Transverse colon (tissue), 4 donors: ENCODE measurements at regions not wholly inside any gene's neighbourhood (a gene's known extent, or its start where the extent isn't known, plus 50 kb on each side); places are given as distances from the start of the nearest gene placed in this dataset.

Source experiments
- DNase-seq: peaks from one replicate; pipeline ENCODE4 v3.0.0-alpha.2; 2019
- H3K27ac ChIP-seq, 4 donors: fragments of 200-600 bp; sonication (generic); 2 replicates each; pipeline ENCODE4 v1.5.1; 2016 to 2018; ENCODE audit warnings: inconsistent platforms in 4 of 4
- H3K27me3 ChIP-seq: fragments of 200-600 bp; sonication (generic); 2 replicates; pipeline ENCODE4 v1.5.1; 2017; ENCODE audit warnings: inconsistent platforms
- H3K36me3 ChIP-seq, 4 donors: fragments of 200-600 bp; sonication (generic); 2 replicates each; pipeline ENCODE4 v1.5.1; 2017 to 2019; ENCODE audit warnings: inconsistent platforms in 4 of 4
- H3K4me1 ChIP-seq, 4 donors: fragments of 200-600 bp; sonication (generic); 2 replicates each; pipeline ENCODE4 v1.5.1; 2017 to 2020; ENCODE audit warnings: inconsistent platforms in 4 of 4
- H3K4me3 ChIP-seq, 4 donors: fragments of 200-600 bp; sonication (generic); 1 replicate in 1 of 4; 2 replicates in 3 of 4; pipeline versions ENCODE4 v1.5.1 to v1.6.1; 2017 to 2019; ENCODE audit warnings: inconsistent platforms in 4 of 4
- H3K9me3 ChIP-seq, 2 donors: fragments of 200-600 bp; sonication (generic); 2 replicates each; pipeline ENCODE4 v1.5.1; 2017 to 2019; ENCODE audit warnings: inconsistent platforms in 2 of 2
- CTCF ChIP-seq, 5 experiments: fragments of 200-600 bp in 3 of 5; fragments of 450-650 bp in 2 of 5; sonication (generic) in 3 of 5; IDR thresholded peaks; 1 replicate in 2 of 5; 2 replicates in 3 of 5; pipeline ENCODE4 v1.5.1; 2016 to 2017; ENCODE audit warnings: antibody characterized with exemption in 5 of 5, inconsistent platforms in 3 of 5, mild to moderate bottlenecking in 2 of 5, moderate library complexity in 1 of 5
- EP300 ChIP-seq: sonication (generic); formaldehyde crosslinking; IDR thresholded peaks from one replicate; pipeline ENCODE4 v1.6.1; 2017; ENCODE audit warnings: antibody characterized with exemption, low read depth
- POLR2A ChIP-seq: fragments of 450-650 bp; IDR thresholded peaks from one replicate; pipeline ENCODE4 v1.6.1; 2016; ENCODE audit warnings: antibody characterized with exemption, mild to moderate bottlenecking, moderate library complexity
- POLR2AphosphoS5 ChIP-seq, 3 donors: sonication (generic); formaldehyde crosslinking; IDR thresholded peaks; one replicate each; pipeline ENCODE4 v1.6.1; 2016; ENCODE audit warnings: antibody characterized with exemption in 3 of 3
- WGBS, 2 donors: methylation state at CpG; one replicate each; pipeline ENCODE4 v1.1.5; 2018; ENCODE audit warnings: low coverage in 1 of 2; 5-methylcytosine and 5-hydroxymethylcytosine counted together
- in situ Hi-C, 4 donors: fragments of 200-750 bp; cut with MboI; loops; one replicate each; pipeline versions ENCODE4 v1.15.0 to v1.15.1; 2017; ENCODE audit warnings: low sequenced_read_pairs in 3 of 4, low pct_ligation_motif_present in 1 of 4, low pct_unique_long_range_greater_than_20kb in 1 of 4
- intact Hi-C: fragments of 100-400 bp; cut with DNase I; formaldehyde crosslinking; loops from one replicate; pipeline ENCODE4 v1.15.1; 2023; ENCODE audit warnings: low total_unique reads

GRCh38 chr12:77613411-77613810 is 217.3 kb upstream of the NAV3 start:
- 80 to 83% methylated on average over 4 of the region's 4 CpGs for WGBS, 2 donors

GRCh38 chr12:77610446-77610845 is 220.2 kb upstream of the NAV3 start:
- Histone ChIP-seq H3K36me3 (no peaks in the 10 kb centered on the region), H3K27ac (no peak overlapping the region), H3K4me1 (no peaks in the 10 kb centered on the region), H3K27me3 (no peaks in the 10 kb centered on the region), H3K4me3 (no peak overlapping the region), H3K9me3 (no peaks in the 10 kb centered on the region)
- intact Hi-C loops (no loop called here), in situ Hi-C loops (no loop called here)
- TF ChIP-seq POLR2A = no peak
- no peak for TF ChIP-seq EP300
- no peak for DNase-seq
- 62% methylated on average over 2 of the region's 2 CpGs; no CpG with 5 or more reads in 1 of the 2 donors for WGBS, 2 donors

More at GRCh38 chr12:77613411-77613810, 217.3 kb upstream of the NAV3 start:
- in situ Hi-C loops = no loop called here
- Histone ChIP-seq H3K4me1 (no peaks in the 10 kb centered on the region), H3K9me3 (no peaks in the 10 kb centered on the region), H3K36me3 (no peaks in the 10 kb centered on the region), H3K4me3 (no peak overlapping the region), H3K27ac (no peak overlapping the region), H3K27me3 (no peaks in the 10 kb centered on the region)
- no peak for DNase-seq
- TF ChIP-seq CTCF (IDR thresholded peaks at IDR 0.05) = no peak
- no peak for TF ChIP-seq EP300
- no peak for TF ChIP-seq POLR2AphosphoS5 (IDR thresholded peaks at IDR 0.05)
- TF ChIP-seq POLR2A = no peak
- intact Hi-C loops = no loop called here

GRCh38 chr12:77609016-77609415 is 221.7 kb upstream of the NAV3 start:
- DNase-seq = no peak
- in situ Hi-C loops (no loop called here), intact Hi-C loops (no loop called here)
- H3K4me1 ChIP-seq = no peaks in the 10 kb centered on the region
- no peak overlapping the region for H3K4me3 ChIP-seq
- H3K36me3 ChIP-seq = no peaks in the 10 kb centered on the region
- H3K27me3 ChIP-seq = no peaks in the 10 kb centered on the region
- no peaks in the 10 kb centered on the region for H3K9me3 ChIP-seq
- whole genome bisulfite sequencing, 2 donors = 76 to 85% methylated on average over 2 of the region's 2 CpGs
- TF ChIP-seq POLR2A = no peak
- no peak for TF ChIP-seq EP300
- TF ChIP-seq POLR2AphosphoS5 (IDR thresholded peaks at IDR 0.05) = no peak
- no peak for TF ChIP-seq CTCF (IDR thresholded peaks at IDR 0.05)
- H3K27ac ChIP-seq = no peak overlapping the region

DNA sequence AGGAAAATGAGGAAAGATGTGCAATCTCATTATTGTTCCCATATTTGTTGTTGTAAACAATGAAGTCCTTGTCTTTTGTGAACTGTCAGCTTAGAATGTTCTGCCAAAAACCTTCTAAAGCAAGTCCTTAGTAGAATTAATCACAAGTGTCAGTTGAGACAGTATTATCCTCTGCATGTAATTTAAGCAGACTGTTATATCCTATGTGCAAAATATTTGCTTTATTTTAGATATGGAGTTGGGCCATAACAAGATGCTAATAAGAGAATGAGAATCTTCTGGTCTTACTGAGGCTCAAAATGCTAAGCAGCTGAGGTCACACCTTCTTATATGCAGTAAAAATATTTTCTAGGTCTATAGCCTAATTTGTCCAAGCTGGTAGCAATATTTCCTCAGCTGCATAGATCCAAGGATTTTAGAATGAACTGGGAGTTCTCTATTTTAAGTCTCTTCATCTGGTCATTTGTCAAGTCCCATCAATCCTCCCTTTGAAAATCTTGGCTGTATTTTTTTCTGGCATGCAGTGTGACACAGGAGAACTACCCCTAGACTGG is 222.3 kb upstream of the NAV3 start:
- Histone ChIP-seq H3K9me3 (no peaks in the 10 kb centered on the region), H3K4me3 (no peak overlapping the region), H3K4me1 (no peaks in the 10 kb centered on the region), H3K27ac (no peak overlapping the region), H3K27me3 (no peaks in the 10 kb centered on the region), H3K36me3 (no peaks in the 10 kb centered on the region)
- TF ChIP-seq CTCF (IDR thresholded peaks at IDR 0.05) (no peak), EP300 (no peak), POLR2AphosphoS5 (IDR thresholded peaks at IDR 0.05) (no peak), POLR2A (no peak)
- no peak for DNase-seq
- in situ Hi-C loops (no loop called here), intact Hi-C loops (no loop called here)

GRCh38 chr12:77606348-77606747 is 224.3 kb upstream of the NAV3 start:
- Histone ChIP-seq H3K4me3 (no peak overlapping the region), H3K36me3 (no peaks in the 10 kb centered on the region), H3K27me3 (no peaks in the 10 kb centered on the region), H3K9me3 (no peaks in the 10 kb centered on the region), H3K4me1 (no peaks in the 10 kb centered on the region), H3K27ac (no peak overlapping the region)
- no peak for TF ChIP-seq POLR2AphosphoS5 (IDR thresholded peaks at IDR 0.05)
- TF ChIP-seq POLR2A = no peak
- TF ChIP-seq EP300 = no peak
- TF ChIP-seq CTCF (IDR thresholded peaks at IDR 0.05) = no peak
- DNase-seq = no peak
- in situ Hi-C loops (no loop called here), intact Hi-C loops (no loop called here)
